Stimulated activated naive CD8-positive, alpha-beta T cell treated with anti-CD3 and anti-CD28 coated beads, Interleukin-15, amount 100 ng/mL, for 72 hours (primary cell): ENCODE measurements at regions not wholly inside any gene's neighbourhood (a gene's known extent, or its start where the extent isn't known, plus 50 kb on each side); places are given as distances from the start of the nearest gene placed in this dataset.

Source experiments
- ATAC-seq: fragments of 150-1000 bp; cut with Tn5 transposase; 2 replicates; pipeline ENCODE4 v1.10.0; 2021; ENCODE audit warnings: mild to moderate bottlenecking, moderate library complexity
- DNase-seq, 2 donors: peaks; one replicate each; pipeline ENCODE4 v3.0.0; 2021 to 2022
- H3K27ac Mint-ChIP-seq, 2 donors: one replicate each; pipeline ENCODE4 v1.8.0; 2022; ENCODE audit warnings: mild to moderate bottlenecking in 2 of 2, mixed read lengths in 2 of 2, moderate library complexity in 2 of 2
- H3K27me3 Mint-ChIP-seq: one replicate; pipeline ENCODE4 v1.8.0; 2022; ENCODE audit warnings: mixed read lengths
- H3K4me1 Mint-ChIP-seq: one replicate; pipeline ENCODE4 v1.8.0; 2022; ENCODE audit warnings: mild to moderate bottlenecking, mixed read lengths
- H3K4me3 Mint-ChIP-seq, 2 donors: one replicate each; pipeline ENCODE4 v1.8.0; 2022; ENCODE audit warnings: mild to moderate bottlenecking in 2 of 2, mixed read lengths in 2 of 2, moderate library complexity in 1 of 2
- H3K9me3 Mint-ChIP-seq, 2 donors: one replicate each; pipeline ENCODE4 v1.8.0; 2022; ENCODE audit warnings: mixed read lengths in 2 of 2

DNA sequence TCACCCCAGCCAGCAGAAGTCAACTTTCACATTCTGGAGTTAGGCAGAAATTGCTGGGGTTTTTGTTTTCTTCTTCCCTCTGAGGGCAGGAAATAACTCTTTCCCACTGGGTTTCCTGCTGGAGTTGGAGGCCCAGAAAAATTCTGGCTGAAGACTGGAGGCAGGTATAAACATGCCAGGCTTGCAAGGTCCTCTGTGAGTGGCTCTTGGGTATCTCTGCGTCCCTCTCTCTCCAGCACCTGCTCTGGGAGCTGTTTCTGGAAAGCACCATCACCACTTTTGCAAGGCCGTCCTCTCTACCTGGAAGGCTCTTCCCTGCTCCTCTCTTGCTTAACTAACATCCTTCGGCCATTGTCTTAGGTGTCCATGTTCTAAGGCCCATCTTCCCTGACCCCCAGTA is 91.0 kb downstream of the MCFD2 start:
- ATAC-seq (no peak), DNase-seq (no peak)
- H3K27me3 Mint-ChIP-seq: no peaks in the 10 kb centered on the region
- H3K4me3 Mint-ChIP-seq: no peak overlapping the region
- H3K4me1 Mint-ChIP-seq: no peaks in the 10 kb centered on the region
- no peak overlapping the region for H3K27ac Mint-ChIP-seq
- H3K9me3 Mint-ChIP-seq: no peaks in the 10 kb centered on the region

DNA sequence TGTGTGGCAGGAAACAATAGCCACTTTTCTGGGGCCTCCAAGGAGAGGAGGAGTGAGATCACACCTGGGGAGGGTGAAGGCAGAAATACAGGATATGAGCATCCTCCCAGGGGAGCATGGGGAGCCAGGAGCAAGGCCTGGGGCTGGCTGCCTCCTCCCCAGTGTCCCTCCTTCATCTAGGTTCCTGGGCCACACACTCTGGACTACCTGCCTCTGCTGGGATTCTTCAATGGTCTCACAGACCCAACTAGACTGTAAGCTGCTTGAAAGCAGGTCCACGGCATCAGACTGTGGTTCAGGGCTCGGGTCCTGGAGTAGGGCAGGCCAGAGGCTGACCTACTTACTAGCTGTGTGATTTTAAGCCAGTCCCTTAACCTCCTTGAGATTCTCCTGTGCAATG is 94.0 kb downstream of the MCFD2 start:
- DNase-seq: no peak
- Mint-ChIP-seq H3K9me3 (no peaks in the 10 kb centered on the region), H3K27ac (peak overlapping the region in 1 of 2 donors; percentile 72), H3K27me3 (no peaks in the 10 kb centered on the region), H3K4me1 (no peaks in the 10 kb centered on the region), H3K4me3 (no peak overlapping the region)
- ATAC-seq: no peak

DNA sequence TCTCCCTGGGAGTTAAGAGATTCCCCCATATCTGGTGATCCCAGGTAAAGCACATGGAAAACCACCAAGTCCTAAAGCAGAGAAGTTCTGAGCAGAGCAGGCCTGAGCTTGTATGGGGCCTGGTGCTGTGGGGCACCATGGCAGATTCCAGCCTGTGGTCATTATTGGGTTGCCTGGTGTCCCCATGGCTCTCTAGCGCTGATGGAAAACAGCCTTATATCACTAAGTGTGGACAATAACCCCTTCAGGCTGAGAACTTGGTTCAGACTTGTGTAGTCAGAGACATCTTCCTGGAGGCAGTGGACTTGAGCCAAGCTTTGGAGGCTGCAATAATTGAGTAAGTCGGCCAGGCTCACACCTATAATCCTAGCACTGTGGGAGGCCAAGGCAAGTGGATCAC is 96.8 kb downstream of the MCFD2 start:
- Mint-ChIP-seq H3K9me3 (no peaks in the 10 kb centered on the region), H3K27me3 (peaks cover 12% of the 10 kb centered on the region), H3K4me1 (peaks cover 5% of the 10 kb centered on the region), H3K27ac (no peak overlapping the region), H3K4me3 (no peak overlapping the region)
- ATAC-seq (no peak), DNase-seq (no peak)

DNA sequence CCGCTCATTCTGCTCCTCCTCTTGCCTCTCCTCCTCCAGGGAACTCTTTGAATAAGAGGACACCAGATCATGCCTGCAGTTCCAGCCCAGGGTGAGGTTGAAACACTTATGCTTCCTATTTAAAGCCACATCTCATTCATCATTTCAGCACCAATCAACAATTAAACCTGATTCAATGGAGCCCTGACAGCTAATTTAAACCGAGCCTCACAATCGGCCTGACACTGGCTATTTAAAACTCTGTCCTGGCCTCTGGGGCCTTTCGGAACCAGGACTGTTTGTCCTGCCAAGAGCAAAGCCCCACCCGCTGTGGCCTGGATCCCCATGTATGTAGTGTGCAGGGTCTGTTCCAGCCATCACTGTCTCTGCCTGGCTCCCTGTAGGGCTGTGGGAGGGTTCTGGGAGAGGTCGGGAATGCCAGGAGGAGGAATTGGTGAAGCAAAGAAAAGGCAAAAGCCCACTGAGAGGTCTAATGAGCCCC is 97.4 kb downstream of the MCFD2 start:
- Mint-ChIP-seq H3K27ac (no peak overlapping the region), H3K4me1 (peaks cover 5% of the 10 kb centered on the region), H3K4me3 (no peak overlapping the region), H3K9me3 (no peaks in the 10 kb centered on the region), H3K27me3 (peaks cover 12% of the 10 kb centered on the region)
- DNase-seq (no peak), ATAC-seq (no peak)

- Mint-ChIP-seq H3K27me3 (peaks cover 22% of the 10 kb centered on the region), H3K27ac (no peak overlapping the region), H3K4me1 (peaks cover 5% of the 10 kb centered on the region), H3K4me3 (no peak overlapping the region), H3K9me3 (no peaks in the 10 kb centered on the region)
- DNase-seq (no peak), ATAC-seq (no peak)
Observed at GRCh38 chr2:46816846-46817726, 98.5 kb downstream of the MCFD2 start.

DNA sequence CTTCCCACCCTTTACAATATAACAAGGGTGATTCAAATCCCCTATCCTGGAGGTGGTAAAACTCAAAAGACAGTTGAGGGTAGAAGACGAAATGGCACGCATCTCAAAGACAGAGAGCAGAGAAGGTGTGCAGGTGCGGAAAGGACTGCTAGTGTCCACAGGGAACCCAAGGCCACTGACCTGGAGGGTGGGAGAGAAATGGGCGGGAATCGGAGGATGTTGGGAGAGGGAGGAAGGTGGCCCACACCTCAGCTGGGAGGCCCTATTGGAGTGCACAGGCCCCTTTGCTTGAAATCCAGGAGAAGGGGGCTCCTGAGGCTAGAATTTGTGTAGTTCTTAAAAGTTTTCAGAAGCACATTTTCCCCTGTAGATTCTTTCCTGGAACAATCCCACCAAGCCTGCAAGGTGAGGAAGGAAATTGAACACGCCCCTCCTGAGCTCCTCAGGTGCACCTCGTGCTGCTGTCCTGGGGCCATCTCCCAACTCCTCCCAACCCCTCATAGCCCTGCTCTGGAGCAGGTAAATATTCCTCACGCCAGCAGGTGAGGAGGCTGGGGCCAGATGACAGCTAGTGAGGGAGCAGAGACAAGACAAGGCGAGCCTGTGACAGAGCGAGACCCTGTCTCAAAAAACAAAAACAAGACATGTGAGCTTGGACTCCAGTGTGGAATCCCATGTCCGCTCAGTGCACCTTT is 99.3 kb downstream of the MCFD2 start:
- DNase-seq (no peak), ATAC-seq (no peak)
- Mint-ChIP-seq H3K27me3 (peaks cover 26% of the 10 kb centered on the region), H3K27ac (no peak overlapping the region), H3K4me1 (peaks cover 5% of the 10 kb centered on the region), H3K4me3 (no peak overlapping the region), H3K9me3 (no peaks in the 10 kb centered on the region)

GRCh38 chr2:46815121-46815802 is 100.3 kb downstream of the MCFD2 start:
- no peak overlapping the region for H3K4me3 Mint-ChIP-seq
- H3K27ac Mint-ChIP-seq: no peak overlapping the region
- no peaks in the 10 kb centered on the region for H3K9me3 Mint-ChIP-seq
- no peak for DNase-seq
- ATAC-seq: no peak
- H3K4me1 Mint-ChIP-seq: peaks cover 5% of the 10 kb centered on the region
- peaks cover 32% of the 10 kb centered on the region for H3K27me3 Mint-ChIP-seq

GRCh38 chr2:46814160-46814961 is 101.2 kb downstream of the MCFD2 start:
- peaks cover 32% of the 10 kb centered on the region for H3K27me3 Mint-ChIP-seq
- no peak for DNase-seq
- H3K4me3 Mint-ChIP-seq: no peak overlapping the region
- peak overlapping the region; percentile 37 to 39 for H3K27ac Mint-ChIP-seq
- peaks cover 5% of the 10 kb centered on the region for H3K4me1 Mint-ChIP-seq
- ATAC-seq: no peak
- no peaks in the 10 kb centered on the region for H3K9me3 Mint-ChIP-seq

- DNase-seq (no peak), ATAC-seq (no peak)
- H3K9me3 Mint-ChIP-seq: no peaks in the 10 kb centered on the region
- no peak overlapping the region for H3K27ac Mint-ChIP-seq
- no peak overlapping the region for H3K4me3 Mint-ChIP-seq
- H3K4me1 Mint-ChIP-seq: peaks cover 5% of the 10 kb centered on the region
- peaks cover 32% of the 10 kb centered on the region for H3K27me3 Mint-ChIP-seq
Observed at GRCh38 chr2:46813680-46814079, 101.9 kb downstream of the MCFD2 start.

DNA sequence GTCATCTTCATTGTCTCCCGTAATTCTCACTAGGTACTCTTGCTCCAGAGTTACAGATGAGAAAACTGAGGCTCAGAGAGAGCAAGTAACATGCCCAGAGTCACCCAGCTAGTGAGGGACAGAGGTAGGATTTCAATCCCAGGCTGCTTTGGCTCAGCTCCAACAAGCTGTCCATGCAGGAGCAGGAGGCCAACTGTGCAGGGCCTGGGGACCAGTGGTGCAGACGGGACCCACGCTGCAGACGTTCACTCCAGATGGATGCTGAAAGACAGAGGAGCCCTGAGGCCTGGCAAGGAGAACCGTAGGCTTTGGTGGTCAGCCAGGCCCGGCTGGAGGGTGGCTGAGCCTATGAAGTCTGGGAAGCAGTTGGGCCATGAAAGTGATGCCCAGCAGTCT is 102.6 kb downstream of the MCFD2 start:
- peaks cover 5% of the 10 kb centered on the region for H3K4me1 Mint-ChIP-seq
- ATAC-seq (no peak), DNase-seq (no peak)
- no peaks in the 10 kb centered on the region for H3K9me3 Mint-ChIP-seq
- H3K27ac Mint-ChIP-seq: no peak overlapping the region
- no peak overlapping the region for H3K4me3 Mint-ChIP-seq
- H3K27me3 Mint-ChIP-seq: peaks cover 33% of the 10 kb centered on the region
